Renal cortical epithelial cell (primary cell): ENCODE measurements at regions not wholly inside any gene's neighbourhood (a gene's known extent, or its start where the extent isn't known, plus 50 kb on each side); places are given as distances from the start of the nearest gene placed in this dataset.
"Not testable (repeated sequence)": the region's sequence is repeated elsewhere in the genome, so short reads cannot be mapped to it uniquely, and the experiment has no call there.

Source experiments
- DNase-seq: peaks from one replicate; pipeline ENCODE4 v3.0.0-alpha.2; 2011; ENCODE audit warnings: low read depth

- no peak for DNase-seq
Measured at GRCh38 chr2:234725528-234726264, 226.1 kb upstream of the SH3BP4 start.

DNA sequence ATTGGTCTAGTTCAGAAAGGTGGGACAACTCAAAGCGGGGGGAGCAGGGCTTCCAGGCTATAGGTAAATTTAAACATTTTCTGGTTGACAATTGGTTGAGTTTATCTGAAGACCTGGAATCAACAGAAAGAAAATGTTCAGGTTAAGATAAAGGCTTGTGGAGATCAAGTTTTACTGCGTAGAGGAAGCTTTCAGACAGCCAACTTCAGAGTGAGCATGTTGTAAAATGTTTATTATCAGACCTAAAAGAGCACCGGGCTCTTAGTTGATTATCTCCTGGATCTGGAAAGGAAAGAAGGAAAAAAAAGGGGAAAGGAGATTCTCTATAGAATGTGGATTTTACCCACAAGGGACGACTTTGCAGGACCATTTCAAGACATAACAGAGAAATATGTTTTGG, 227.0 kb upstream of the SH3BP4 start:
- DNase-seq = no peak

DNA sequence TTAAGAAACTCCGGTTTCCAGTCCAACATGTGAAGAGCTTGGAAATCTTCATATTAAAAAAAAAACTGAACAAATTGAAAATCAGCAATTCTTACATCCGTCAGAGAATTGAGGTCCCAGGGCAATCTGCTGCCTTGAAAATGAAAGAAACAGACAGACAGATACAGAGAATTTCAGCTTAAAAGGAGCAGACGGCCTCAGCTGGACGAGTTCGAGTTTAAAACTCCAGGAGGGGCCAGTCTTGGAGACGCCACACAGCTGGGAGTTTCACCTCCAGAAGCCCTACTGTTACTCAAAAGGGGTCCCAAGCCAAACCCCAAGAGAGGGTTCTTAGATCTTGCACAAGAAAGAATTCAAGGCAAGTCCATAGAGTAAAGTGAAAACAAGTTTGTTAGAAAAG, 226.5 kb upstream of the ARL4C start:
- no peak for DNase-seq

DNA sequence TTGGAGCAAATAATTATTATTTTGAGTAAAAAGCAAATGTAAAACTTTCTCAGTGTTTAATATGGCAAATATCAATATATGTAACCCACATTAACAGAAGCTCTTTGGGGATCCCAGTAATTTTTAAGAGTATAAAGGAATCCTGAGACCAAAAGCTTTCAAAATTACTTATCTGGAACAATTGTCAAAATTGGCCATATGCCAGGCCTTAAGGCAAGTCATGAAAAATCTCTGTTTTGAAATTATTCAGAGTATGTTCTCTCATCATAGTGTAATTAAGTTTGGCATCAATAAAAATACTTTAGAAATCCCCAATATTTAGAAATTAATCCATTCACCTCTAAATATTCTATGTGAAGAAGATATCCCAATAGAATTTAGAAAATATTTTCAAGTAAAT, 225.3 kb upstream of the ARL4C start:
- no peak for DNase-seq

- no peak for DNase-seq
Measured at GRCh38 chr2:234719116-234719716, 222.3 kb upstream of the ARL4C start.

DNA sequence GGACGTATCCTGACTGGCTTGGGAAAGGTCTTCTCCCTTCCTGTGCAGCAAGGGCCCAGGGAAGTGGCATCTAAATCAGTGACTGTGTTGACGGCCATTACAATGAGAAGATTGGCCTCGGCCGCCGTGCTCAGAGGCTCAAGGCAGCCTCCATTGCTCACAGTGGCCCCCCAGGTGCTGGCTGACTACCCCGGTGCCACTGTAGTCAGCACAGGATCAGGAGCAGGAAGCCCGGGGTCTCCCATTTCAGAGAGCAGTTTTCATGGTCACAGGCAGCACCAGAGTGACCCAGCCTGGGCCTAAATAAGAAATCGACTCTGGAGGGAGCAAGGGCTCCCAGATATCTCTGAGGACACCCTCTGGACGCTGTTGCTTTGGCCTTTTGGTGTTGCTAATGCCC, 219.4 kb upstream of the ARL4C start:
- no peak for DNase-seq

GRCh38 chr2:234715671-234716250, 218.9 kb upstream of the ARL4C start:
- no peak for DNase-seq

- no peak for DNase-seq
Measured at GRCh38 chr2:234714711-234715110, 217.8 kb upstream of the ARL4C start.

GRCh38 chr2:234712421-234712935, 215.6 kb upstream of the ARL4C start:
- no peak for DNase-seq

GRCh38 chr2:234711308-234711707, 214.4 kb upstream of the ARL4C start:
- DNase-seq = no peak

- DNase-seq = no peak
Measured at GRCh38 chr2:234710587-234710986, 213.7 kb upstream of the ARL4C start.

- no peak for DNase-seq
Measured at GRCh38 chr2:234710066-234710465, 213.2 kb upstream of the ARL4C start.

GRCh38 chr2:234708717-234709116, 211.8 kb upstream of the ARL4C start:
- DNase-seq = no peak

GRCh38 chr2:234708091-234708683, 211.3 kb upstream of the ARL4C start:
- DNase-seq = no peak

- DNase-seq = no peak
Measured at GRCh38 chr2:234706086-234706485, 209.2 kb upstream of the ARL4C start.

GRCh38 chr2:234705108-234705507, 208.2 kb upstream of the ARL4C start:
- peak; percentile 79 for DNase-seq

GRCh38 chr2:234703258-234703657, 206.4 kb upstream of the ARL4C start:
- DNase-seq = no peak

DNA sequence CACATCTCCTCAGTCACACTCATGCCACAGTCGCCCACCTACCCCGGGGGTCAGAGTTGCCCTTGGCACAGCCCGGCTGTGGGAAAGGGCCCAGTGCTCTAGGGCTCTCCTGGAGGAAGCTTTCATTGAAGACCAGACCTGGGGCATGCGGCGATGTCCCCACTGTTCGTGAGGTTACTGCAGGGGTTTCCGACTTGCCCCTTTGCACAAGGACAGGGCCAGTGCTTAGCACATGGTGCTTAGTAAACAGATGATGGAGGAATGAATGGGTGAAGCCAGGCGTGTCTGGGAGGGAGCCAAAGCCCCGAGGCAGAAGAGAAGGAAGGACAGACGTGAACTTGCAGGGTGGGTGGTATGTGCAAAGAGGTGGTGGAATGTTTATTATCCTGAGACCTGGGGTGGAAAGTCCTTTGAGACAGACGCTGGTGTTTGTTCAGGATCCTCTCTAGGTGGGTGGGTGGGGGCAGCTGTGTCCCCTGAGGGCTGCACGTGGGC, 205.9 kb upstream of the ARL4C start:
- peak; percentile 73 for DNase-seq

GRCh38 chr2:234701841-234702240, 205.0 kb upstream of the ARL4C start:
- DNase-seq = no peak

GRCh38 chr2:234701421-234701820, 204.5 kb upstream of the ARL4C start:
- no peak for DNase-seq

- DNase-seq = no peak
Measured at GRCh38 chr2:234699456-234699855, 202.6 kb upstream of the ARL4C start.

- not testable (repeated sequence) for DNase-seq
Measured at GRCh38 chr2:234697300-234697876, 200.5 kb upstream of the ARL4C start.
